ENCODE measurements at regions not wholly inside any gene's neighbourhood (a gene's known extent, or its start where the extent isn't known, plus 50 kb on each side); places are given as distances from the start of the nearest gene placed in this dataset.

DNA sequence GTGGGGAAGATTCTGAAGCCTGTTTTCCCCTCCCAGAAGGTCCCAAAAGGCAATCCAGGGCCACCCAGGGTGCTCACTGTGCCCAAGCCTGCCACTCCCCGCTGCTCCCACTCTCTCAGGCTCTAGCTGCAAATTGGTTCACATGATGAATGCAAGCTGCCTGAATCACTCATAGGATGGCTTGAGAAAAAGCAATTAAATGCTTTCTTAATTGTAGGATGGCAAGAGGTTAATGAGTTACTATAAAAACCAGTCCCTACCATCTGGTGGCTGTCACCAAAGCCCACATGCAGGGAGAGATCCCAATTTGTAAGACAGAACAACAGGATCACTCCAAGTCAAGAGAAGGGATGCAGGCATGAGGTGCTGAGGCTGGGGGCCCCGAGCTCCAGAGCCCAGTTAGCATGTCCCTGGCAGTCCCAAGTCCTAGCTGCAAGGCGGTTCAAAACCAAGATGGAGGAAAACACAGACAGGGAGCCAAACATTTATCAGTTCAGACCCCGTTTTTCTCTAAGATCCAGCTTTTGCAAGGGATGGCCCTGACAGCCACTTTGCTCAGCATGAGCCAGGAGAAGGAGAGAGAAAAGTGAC lies 207.1 kb downstream of the UACA start:
- DNase-seq = no peak

DNA sequence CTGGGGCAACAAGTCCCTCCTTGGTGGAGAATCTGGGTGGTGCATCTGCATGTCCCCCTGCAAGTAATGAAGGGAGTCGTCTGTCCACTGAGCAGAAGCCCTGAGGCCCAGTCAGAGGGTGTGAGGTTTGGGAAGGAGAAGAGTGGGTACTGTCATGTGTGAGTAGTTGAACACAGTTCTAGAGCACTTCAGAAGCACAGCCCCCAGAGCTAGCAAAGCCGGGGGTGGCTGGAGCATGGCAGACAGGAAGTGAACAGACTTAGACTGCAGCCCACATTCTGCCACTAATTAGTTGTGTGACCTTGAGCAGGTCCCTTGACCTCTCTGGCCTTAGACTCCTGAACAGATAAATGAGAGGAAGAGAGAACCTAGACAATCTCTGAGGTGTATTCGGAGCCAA lies 207.6 kb downstream of the UACA start:
- DNase-seq = no peak

DNA sequence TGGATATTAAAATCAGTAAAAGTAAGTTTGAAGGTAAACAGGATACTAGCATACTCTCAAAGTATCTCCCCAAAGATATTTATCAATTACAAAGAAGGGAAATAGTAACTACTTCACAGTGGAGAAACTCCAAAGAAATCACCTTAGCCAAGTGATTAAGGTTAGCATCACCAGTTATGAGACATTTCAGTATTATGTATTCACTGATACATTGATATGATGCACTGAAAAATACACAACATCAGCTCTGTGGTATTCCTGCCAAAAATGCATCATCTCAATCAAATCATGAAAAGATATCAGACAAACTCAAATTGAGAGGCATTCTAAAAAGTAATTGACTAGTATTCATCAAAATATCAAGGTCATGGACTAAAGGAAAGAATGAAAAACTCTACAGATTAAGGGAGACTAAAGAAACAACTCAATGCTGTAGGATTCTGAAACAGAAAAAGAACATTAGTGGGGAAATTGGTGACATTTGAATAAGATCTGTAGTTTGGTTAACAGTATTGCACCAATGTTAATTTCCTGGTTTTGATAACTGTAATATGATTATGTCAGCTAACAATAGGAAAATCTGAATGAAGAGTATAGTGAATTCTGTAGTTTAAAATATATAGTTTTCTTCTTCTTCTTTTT lies 215.4 kb downstream of the UACA start:
- no peak for DNase-seq

DNA sequence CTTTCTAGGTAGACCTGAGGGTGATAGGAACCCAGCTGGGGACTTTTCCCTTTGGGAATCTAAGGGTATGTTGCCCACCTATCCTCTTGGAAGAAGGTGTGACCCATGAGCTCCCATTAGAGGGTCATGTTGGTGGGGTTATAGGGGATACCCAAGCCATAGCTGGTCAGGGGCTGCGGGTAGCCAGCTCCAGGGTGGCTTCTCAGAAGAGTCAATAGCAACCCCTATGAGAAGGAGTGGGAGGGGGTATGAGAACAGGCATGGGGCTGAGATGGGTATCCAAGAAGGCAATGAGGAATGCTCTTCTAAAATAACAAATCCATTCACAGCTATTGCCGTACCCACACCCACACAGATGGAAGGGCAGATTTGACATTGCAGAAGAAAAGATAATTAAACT lies 217.8 kb downstream of the UACA start:
- no peak for DNase-seq

DNA sequence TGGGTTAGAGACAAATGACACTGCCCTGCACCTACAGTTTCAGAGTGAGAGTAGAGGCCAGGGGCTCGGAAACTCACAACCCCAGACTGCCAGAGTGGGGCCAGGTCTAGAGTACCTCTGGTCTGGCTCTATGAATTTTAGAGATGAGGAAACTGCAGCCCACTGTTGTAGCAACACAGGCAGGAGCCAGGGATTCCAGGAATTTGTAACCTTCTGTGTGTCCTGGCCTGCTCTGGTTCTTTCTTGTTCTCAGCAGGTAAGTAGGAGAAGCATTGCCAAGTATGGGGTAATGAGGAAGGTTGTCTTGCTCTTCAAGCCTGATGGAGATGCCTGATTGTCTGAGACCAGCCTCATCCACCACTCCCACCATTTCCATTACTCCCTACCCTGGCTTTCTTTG lies 221.8 kb downstream of the UACA start:
- no peak for DNase-seq

DNA sequence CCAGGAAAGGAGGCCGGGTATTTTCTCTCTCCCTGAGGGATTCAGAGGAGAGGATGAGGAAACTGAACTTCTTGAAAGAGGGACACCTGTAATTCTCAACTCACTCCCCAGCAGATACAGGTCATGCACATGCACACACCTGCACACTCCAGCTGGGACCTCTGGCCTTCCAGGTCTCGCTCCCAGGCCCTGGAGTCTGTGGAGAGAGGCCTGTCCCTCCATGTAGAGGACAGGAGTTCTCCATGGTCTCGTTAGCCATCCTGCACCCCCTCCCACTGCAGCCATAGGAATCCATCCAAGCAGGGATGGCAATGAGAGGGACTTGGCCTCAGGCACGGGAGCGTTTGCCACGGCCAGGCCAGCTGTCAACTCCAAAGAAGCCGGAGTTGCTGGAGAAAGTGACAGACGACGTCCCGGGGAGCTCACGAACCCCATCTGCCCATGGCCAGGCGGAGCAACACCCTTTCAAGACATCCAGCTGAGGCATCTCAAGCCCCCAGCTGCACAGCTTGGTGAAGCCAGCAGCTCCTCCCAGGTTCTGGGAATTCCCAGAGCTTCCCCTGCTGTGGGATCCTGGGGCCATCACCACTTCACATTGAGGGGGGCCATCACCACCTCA lies 223.3 kb downstream of the UACA start:
- DNase-seq = no peak

DNA sequence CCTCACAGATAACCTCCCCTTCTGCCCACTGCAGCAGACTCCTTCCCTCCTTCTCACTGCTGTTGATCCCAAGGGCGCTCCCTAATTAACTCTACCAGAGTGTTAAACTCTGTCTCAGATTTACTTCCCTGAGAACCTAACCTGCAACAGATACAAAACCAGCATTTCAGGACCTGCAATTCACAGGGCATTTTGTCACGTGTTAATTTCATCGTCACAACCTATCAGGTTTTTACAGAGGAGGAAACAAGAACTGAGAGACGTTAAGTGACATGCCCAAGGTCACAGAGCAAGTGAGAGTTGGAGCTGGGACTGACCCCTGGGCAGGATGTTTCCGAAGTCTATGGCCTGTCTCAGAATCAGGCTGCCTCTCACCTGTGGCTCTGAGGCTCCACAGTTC lies 223.9 kb downstream of the UACA start:
- DNase-seq = no peak

DNA sequence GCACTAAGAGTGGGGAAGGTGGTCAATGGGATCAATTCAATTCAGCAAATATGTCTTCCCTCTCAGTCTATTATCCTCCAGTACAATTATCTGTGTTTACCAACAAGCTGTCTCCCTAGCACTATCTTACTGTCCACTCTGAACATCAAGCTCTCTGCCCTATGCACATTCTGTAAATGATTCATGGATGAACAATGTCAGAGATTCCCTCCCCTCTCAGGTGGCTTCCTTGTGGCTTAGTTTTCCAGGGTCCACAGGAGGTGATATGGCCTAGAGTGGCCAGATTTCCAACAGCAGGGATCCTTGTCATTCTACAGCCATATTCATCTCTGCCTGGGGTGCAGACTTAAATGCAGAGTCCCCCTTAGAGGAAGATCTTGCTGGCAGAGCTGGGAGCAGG lies 225.1 kb downstream of the UACA start:
- DNase-seq = no peak

DNA sequence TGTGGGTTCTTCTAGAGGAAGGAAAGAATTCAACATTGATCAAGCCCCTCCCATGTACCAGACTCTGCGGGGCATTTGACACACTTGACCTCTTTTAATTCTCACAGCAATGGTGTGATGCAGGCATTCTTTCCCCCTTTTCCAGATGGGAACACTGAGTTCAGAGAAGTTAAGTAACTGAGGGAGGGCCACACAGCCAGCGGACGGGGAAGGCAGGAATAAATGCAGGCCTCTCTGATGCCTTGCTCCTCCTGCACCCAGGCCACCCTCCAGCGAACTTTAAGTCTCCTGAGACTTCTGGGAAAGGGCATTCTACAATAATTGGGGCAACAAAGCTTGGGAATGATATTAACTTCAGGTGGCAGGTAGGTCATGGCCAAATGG lies 227.4 kb downstream of the UACA start:
- DNase-seq = no peak

DNA sequence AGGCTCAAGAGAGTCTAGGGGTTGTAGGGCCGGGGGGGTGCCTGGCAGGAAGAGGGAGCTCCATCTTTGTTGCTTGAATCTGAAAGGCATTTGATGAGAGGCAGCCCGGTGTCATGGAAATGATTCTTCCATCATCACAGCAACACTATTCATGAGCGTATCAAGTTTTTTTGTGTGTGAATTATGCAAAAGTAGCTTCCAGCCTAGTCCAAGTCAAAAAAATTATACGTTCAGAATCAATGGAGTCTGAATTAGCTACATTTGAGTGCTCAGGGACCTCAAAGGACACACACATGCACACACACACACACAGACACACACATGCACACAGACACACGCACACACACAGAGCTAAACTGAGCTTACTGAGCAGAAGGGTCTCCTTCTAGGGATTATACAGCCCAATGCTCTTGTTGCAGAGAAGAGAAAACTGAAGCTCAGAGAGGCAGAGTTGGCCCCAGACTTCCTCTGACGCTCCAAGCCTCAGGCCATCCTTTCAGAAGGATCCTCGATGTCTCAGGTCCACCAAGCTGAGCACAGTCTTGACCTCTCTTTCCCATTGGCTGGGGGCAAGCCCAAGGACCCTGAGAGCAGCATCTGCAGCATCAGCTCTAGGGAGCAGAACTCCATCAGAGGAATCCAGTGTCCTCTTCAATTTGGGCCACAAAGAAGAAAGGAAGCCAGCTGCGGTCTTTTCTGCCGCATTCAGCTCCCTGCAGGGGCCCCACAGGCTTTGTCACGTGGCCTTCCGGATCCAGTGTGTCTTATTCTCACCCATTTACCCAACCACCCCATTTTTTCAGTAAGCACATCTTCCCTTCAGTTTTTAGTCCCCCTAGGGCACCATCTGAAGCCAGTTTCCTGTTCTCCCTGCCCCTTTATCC lies 228.0 kb downstream of the UACA start:
- no peak for DNase-seq

DNA sequence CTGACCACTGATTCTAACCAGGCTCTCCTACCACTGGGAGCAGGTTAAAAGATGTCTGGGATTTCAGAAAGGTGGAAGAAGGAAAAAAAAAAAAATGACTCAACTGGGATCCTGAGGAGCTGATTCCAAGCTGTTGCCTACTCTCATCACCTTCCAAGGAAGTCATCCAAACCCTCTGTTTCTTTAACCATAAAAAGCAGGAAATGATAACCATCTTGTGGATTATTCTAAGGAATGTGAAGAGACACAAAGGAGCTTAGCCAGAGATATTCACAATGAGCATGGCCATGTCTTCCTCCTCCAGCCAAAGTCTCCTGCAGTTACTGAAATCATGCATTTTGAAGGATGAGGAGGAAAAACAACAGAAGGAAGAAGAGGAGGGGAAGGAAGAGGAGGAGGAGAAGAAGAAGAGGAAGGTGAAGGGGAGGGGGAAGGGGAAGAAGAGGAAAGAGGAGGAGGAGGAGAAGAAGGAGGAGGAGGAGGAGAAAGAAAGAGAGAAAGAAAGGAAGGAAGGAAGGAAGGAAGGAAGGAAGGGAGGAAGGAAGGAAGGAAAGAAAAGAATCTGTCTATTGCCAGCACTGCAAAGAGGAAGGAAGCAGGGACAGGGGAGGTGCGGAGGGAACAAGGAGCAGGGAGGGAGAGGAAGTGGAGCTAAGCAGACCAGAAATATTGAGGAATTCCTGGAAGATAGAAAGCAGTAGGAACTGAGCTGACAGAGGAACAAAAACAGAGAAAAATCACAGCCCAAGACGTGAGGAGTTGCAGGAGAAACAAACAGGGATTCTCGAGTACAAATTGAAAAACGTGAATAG lies 229.2 kb downstream of the UACA start:
- DNase-seq = no peak

DNA sequence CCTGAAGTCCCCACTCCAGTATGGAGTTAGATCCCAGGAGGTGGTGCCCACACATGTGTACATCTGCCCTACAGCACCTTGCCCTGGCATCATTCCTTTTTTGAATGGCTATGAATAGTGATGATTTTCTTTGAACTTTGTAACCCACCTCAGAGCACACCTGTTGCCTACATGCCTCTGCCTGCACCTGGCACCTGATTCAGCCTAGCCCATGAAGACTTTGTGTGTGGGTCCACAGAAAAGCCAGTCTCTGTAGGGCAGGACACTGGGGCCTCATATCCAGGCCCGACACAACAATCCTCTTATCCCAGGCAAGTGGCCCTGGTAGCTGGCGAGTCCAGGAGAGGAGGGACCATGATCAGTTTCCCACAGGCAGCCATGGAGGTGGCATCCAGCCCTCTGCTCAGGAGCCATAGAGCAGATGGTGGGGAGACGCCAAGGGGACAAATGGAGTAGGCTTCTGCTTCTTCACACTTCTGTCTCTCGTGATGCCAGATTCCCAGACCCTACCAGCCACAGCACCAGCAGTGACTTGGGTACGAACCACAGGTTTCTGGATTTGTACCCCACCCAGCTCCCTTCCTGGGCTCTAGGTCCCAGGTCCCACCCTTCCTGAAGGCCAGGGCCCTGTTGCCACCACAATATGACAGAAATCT lies 230.7 kb downstream of the UACA start:
- no peak for DNase-seq

DNA sequence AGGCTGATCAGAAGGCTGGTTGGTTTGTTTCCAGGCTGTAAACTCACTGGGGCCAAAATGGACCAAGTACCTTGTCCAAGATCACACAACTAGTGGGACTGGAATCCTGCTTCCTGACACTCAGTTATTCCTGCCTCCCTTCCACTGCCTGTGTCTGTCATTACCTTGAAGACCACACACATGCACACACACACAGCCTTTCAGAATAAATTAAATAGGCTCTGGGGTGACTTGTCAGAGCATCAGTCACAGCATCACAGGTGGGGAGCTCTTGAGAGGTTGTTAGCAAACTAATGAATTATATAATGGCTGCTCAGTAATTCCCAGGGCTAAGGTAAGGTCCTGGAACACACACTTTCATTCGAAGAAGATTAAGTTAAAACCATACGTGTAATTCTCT lies 231.8 kb downstream of the UACA start:
- no peak for DNase-seq

DNA sequence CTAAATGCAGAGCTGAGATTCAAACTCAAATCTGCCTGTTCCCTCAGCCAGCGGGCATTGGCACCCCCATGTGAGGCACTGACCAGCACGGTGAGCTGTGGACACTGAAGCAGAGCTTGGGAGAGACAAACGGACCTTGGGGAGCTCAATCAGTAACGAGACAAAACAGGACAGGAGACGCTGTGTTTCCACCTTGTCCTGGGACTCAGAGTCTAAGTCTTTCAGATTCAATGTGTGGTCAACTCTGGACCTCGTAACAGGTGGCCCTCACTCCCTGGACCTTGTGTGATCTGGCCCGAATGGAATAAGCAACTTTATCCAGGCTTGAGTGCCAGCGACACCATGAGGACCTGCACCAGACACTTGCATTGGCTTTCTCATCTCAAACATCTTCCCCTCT lies 232.5 kb downstream of the UACA start:
- no peak for DNase-seq

DNA sequence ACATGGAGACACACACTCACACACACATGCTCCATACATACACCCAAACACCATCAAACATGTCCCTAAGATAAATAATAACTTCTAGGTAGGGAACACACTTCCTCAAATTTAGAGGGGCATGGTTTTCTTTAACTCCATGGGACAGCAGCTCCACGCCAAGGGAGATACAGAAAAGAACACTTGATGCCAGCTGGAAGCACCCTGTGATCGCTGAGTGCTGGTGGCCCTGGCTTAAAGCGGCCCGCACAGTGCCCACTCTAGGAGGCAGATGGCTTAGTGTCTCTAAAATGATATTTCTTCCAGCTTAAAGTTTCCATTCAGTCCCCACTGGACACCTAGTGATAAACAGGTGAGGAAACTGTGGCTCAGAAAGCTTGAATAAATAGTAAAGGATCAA lies 232.9 kb downstream of the UACA start:
- no peak for DNase-seq

DNA sequence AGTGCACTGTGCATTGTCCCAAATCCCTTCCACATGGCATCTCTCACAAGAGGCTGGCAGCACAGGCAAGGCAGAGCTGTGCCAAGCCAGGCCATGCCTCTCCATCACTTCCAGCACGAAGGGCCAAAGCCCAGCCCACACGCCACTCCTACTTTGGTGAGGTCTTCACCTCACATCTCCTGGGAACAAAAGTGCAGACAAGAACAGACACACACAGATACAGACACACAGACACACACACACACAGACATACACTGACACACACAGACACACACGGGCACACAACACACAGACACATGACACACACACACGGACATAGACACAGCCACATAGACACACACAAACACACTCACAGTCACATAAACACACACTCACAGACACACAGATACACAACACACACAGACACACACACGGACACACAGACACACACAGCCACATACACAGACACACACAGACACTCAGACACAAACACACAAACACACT lies 233.3 kb downstream of the UACA start:
- DNase-seq = no peak

DNA sequence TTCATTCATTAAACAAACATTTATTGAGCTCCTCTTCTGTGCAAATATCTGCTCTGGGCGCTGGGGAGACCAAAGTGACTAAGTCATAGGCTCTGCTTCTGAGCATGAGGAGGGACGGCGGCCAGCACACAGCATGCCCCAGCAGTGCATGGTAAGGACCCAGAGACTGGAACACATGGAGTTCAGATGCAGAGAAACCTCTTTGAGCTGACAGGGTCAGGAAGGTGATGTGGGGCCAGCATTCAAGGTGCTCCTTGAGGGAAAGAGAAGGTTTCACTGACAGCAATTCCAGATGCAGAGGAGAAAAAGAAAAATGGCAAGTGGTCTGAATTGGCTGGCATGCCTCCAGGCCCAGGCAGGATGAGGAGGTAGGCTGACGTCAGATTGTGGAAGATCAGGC lies 234.5 kb downstream of the UACA start:
- DNase-seq = no peak

DNA sequence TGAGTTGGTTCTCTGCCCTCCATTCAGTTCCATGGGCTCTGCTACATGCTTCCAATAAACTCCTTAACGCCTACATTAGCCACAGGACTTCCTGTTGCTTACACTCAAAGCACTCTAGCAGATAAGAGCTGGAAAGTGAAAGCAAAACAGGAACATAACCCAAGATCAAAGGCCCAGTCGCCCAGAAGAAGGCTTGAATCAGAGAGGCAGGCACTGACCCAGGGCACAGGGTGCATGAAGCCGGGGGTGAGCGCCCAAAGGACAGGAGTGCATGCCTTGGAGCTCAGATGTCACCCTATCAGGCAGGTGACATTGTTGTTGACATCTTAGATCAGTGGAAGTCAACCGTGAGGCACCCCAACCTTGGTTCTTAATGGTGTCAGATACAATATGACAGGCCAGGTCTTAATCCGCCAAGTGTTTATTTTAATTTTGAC lies 235.1 kb downstream of the UACA start:
- DNase-seq = no peak

DNA sequence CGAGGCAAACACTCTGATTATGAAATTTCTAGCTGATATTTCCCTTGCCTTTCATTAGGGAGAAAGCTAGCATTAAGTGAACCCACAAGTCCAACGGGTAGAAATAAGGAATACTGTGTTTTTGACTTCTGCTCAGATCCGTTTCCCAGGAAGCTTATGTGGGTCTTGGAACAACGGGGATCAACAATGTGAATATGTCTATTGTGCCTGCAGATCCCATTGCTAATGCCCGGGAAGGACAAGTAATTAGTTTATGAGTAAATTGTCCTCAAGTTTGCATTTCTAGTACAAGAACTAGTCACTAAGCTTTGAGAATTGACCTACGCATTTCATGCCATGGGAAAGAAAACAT lies 236.4 kb downstream of the UACA start:
- no peak for DNase-seq

DNA sequence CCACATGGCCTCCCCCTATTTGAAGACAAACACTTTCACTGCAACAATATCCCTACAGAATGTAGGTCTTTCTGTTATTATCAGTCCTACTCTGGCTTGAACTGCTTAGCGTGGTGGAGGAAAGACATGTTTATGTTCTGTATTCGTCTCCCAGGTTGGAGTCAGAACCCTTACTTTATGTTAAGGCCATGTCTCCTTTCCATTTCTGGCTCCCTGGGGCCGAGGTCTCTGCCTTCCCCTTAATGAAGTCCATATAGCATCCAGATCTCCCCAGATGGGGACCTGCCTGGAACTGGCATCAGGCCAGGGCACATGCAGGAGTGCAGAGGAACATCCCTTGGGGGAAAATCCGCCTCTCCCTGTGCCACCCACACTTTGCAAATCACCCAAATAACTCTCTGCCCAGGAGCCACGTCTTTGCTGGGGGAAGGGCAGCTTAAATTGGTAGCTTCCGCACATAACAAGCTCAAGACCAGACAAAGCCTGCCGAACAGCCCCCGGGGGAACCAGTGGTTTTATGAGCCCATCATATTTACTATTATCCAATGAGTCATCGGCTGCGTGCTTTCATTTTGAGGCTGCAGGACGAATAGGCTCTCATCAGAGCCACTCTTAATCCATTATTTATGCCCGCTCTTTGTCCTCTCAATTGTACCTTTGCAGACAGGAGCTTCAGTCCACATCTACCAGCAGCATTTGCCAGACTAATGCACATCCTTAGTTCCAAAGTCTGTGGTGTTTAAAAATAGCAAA lies 237.0 kb downstream of the UACA start:
- no peak for DNase-seq

DNA sequence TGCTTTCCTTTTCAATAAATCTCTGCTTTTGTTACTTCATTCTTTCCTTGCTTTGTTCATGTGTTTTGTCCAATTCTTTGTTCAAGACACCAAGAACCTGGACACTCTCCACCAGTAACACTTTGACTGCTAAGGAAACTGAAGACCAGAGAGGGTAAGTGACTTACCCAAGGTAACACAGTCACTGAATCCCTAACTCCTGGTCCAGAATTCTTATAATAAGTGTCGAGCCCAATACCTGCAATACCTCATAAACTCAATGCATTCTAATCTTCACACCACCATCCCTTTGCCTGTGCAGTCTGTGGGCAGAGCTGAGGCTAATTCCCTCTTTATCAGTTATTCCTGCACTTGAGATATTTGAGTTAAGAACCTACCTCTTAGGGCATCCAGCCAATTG lies 237.8 kb downstream of the UACA start:
- no peak for DNase-seq

Measured in right kidney (tissue), 1 donor.